Activated CD4-positive, alpha-beta T cell treated with anti-CD3 and anti-CD28 coated beads, Interleukin-10, Interleukin-2, amounts not matched to agents 100 ng/mL and 50 ng/mL, durations not matched to agents 16 hours and 8 hours (primary cell): ENCODE measurements at regions not wholly inside any gene's neighbourhood (a gene's known extent, or its start where the extent isn't known, plus 50 kb on each side); places are given as distances from the start of the nearest gene placed in this dataset.
"Not testable (repeated sequence)": the region's sequence is repeated elsewhere in the genome, so short reads cannot be mapped to it uniquely, and the experiment has no call there.

Experiments
- DNase-seq: peaks from one replicate; pipeline ENCODE4 v3.0.0-alpha.2; 2020

DNA sequence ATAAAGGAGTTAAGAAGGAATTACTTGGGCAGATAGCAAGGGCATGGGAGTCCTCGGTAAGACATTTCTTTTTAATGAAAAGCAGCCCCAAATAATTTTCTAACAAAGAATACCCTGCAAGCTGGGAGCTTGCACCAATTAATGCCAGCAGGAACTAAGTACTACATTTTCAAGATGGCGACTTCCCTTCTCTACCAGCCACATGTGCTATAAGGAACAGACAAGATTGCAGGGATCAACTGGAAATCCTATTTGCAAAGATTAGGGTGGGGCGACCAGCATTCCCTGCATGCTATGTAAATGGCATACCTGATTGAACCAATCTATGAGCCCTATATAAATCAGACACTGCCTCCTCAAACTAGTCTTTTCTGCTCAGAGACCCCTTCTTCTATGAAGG, 827.5 kb downstream of the ADCYAP1 start:
- no peak for DNase-seq

GRCh38 chr18:1746131-1746530, 825.2 kb downstream of the METTL4 start:
- DNase-seq: no peak

GRCh38 chr18:1751249-1751648, 820.1 kb downstream of the METTL4 start:
- DNase-seq: no peak

DNA sequence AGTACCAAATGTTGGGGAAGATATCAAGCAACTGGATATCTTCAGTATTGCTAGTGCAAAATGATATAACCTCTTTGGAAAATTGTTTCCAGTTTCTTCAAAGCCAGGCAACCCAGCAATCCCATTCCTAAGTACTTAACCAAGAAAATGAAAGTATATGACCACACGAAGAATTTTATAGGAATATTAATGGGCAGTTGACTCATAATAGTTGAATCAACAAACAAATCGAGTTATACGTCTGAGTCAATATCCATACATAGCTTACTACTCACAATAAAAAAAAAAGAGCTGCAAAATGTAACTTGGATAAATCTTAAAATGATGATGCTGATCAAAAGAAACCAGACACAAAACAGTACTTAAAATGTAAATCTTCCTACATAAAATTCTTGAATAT, 810.4 kb downstream of the METTL4 start:
- no peak for DNase-seq

GRCh38 chr18:1774261-1774660, 797.0 kb downstream of the METTL4 start:
- no peak for DNase-seq

GRCh38 chr18:1777843-1778242, 793.5 kb downstream of the METTL4 start:
- DNase-seq: no peak

DNA sequence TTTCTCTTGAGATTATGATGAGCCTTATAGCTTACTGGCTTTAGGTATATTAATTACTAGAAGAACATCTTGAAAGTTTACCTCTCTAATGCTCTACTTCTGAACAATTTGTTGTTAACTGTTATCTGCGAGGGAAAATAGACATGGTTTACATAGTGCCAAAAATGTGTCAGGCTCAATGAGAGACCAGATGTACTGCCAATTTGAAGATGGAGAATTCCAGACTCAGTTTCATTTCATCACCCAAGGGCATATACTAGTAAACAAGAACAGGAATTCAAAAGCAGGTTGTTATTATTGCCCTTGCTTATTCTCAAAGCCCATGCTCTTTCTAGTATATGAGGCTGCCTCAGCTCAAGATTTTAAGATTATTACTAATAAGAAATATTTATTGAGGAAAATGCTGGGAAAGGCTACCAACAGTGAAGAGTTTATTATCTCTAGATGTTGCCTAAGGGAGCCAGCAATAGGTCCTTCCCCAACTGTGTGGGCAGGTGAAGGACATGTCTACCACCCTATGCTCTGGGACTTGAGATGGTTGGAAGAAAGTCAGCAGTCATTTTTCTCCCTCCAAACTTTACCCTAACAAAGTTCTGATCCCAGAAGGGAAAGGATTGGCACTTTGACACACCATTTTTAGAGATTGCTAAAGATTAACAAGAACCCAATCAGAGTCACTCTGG, 792.7 kb downstream of the METTL4 start:
- no peak for DNase-seq

DNA sequence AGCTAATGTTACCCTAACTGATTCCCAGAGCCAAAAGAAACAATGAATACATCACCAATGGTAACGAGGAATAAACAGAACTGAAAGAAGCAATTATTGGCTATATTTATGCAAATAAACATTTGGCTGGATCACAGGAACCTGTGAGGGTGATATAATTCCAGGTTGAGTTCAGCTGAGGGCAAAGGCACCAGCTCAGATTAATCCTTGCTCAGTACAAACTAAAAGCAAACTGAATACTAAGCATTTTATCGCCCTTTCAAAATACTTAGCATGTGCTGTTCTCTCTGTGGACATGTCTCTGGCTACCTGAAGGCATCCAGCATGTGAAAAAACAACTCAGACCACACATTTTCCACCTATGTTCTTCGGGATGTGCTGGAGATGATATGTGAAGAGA, 791.7 kb downstream of the METTL4 start:
- DNase-seq: no peak

DNA sequence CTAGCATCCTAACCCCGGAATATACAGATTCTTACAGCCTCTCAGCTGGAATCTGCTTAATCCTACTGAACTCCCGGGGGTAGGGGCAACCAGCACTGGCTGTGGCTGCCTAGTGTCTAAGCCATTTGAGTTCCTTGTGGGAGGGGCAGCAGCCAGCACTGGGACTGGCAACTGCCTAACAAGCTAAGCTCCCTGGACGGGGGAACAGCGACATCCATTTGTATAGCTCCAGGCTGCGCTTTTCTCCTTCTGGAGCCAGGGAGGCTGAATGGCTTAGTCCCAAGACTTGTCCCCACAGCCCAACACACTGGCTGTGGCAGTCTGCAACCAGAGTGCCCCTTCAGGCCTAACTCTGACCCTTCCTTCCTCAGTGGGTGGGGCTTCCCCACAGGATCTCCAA, 787.2 kb downstream of the METTL4 start:
- no peak for DNase-seq

DNA sequence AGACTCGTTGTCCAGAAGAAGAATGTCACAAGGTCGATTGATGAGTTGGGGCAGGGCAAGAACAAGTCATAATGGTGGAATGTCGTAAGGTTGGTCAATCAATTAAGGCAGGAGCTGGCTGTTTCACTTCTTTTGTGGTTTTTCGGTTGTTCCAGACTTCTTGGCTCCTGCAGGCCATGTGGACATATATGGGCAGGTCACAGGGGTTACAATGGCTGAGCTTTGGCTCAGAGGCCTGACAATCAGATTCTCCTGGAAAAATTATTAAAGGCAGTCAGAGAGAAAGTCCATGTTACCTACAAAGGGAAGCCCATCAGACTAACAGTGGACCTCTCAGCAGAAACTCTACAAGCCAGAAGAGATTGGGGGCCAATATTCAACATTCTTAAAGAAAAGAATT, 785.3 kb downstream of the METTL4 start:
- not testable (repeated sequence) for DNase-seq

GRCh38 chr18:1796636-1797035, 774.7 kb downstream of the METTL4 start:
- DNase-seq: no peak

DNA sequence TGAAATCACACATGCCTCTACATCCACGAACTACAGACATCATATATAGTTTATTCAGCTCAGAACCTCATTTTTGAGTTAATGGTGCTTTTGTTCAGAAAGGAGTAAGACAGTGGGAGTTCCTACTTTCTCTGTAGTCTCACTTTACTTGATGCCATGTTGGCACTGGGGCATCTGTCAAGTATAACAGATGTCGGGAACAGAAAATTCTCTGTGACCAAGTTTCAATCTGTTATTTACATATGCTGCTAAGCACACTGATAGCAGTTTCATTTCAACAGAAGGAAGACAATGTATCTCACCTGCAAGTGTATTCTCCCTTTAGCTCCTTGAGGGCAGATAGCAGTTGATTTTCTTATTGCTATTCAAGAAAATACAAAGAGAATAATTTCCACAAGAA, 774.1 kb downstream of the METTL4 start:
- no peak for DNase-seq

- no peak for DNase-seq
Observed at GRCh38 chr18:1805521-1805920, 765.8 kb downstream of the METTL4 start.

GRCh38 chr18:1806884-1807615, 764.3 kb downstream of the METTL4 start:
- DNase-seq: no peak

- DNase-seq: no peak
Observed at GRCh38 chr18:1811282-1811681, 760.0 kb downstream of the METTL4 start.

DNA sequence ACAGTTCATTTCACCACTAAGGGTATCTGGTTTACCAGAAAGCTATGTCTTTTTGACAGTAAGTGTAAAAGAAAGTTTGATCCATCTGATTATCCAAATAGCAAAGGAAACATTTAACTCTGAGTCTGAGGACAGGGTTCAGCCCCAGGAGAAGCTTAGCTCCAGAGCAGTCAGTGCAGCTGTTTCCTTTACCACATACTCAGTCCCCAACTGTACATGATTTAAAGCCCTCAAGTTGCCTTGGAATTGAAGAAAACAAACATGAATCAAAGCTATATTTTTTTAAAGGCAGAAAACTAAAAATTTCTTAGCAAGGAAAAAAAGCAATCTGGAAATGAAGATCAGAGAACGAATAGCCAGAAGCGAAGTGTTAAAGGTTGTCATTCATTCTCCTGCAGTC, 746.0 kb downstream of the METTL4 start:
- no peak for DNase-seq

- DNase-seq: no peak
Observed at GRCh38 chr18:1840878-1841277, 730.4 kb downstream of the METTL4 start.

GRCh38 chr18:1846640-1847039, 724.7 kb downstream of the METTL4 start:
- peak; percentile 5 for DNase-seq

GRCh38 chr18:1848716-1849115, 722.6 kb downstream of the METTL4 start:
- no peak for DNase-seq

DNA sequence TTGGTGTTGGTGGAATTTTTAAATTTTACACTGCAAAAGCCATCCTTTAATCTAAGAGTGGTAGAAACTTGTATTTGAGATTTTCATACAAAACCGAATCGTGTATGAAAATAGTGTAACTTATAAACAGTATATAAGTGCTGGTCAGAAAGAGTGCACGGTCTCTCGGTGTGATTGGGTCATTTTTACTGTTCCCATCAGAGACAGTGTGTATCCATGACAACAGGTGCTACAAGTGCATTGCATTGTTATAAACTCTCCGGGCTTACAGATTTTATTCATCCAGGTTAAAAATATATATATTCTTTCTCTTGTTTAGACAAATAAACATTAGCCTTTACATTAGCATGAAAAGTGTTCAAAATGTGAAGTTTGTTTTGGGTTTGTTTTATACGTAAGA, 721.9 kb downstream of the METTL4 start:
- no peak for DNase-seq

- DNase-seq: not testable (repeated sequence)
Observed at GRCh38 chr18:1857281-1857680, 714.0 kb downstream of the METTL4 start.

GRCh38 chr18:1861473-1861872, 709.8 kb downstream of the METTL4 start:
- DNase-seq: no peak

DNA sequence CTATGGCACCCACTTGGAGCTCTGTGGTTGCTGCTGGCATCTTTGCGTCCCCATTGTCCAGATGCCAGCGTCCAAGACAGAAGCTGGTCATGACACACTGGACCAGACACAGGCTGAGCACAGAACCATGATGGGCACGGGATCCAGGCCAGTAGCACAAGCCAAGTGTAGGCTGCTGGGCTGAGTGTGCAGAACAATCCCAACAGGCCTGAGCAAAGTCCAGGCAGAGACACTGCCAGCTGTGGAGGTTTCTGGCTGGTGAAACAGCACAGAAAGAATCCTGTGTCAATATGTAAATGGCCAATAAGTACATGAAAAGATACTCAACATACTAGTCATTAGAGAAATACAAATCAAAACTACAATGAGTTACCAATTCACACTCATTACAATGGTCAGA, 705.4 kb downstream of the METTL4 start:
- no peak for DNase-seq

DNA sequence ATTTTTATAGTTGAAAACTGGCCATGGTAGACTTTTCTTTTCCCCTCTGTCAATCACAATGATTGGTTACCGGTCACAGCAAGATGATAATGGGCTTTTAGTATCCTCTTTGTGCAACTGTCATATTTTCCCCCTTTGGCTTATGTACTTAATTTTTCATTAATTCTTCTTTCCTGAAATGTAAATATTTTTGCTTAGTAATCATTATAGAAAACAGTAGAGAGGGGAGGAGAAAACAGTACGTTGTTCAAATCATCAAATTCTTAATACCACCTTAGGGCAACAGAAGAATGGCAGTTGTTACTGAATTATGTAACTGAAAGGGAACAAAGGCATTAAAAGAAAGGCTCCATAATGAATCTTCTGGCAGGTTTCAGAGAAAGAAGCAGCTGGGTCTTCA, 699.0 kb downstream of the METTL4 start:
- DNase-seq: no peak

DNA sequence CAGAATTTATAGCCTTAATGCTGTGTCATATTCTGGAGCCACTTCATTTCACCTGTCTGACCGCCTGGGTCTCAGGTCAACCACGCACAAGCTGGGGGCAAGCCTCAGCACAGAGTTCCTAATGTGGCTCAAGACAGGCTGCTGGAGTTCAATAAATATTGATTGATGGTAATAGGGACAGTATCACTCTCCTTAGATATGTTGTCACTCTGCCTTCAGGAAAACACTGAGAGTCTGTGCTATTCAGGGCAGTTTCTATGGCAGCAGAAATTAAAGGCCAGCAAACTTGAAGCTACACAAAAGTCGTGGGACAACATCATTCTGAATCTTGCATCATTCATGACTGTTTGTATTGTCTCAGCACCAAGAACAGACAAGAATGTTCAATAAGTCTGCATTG, 696.1 kb downstream of the METTL4 start:
- no peak for DNase-seq
